ENCODE measurements at regions not wholly inside any gene's neighbourhood (a gene's known extent, or its start where the extent isn't known, plus 50 kb on each side); places are given as distances from the start of the nearest gene placed in this dataset.

GRCh38 chr2:2974982-2975381 lies 402.6 kb downstream of the EIPR1 start:
- FAIRE-seq, result no peak

GRCh38 chr2:2960441-2961133 lies 417.0 kb downstream of the EIPR1 start:
- no peak for FAIRE-seq

- no peak for FAIRE-seq
Observed at GRCh38 chr2:2950403-2950952, 427.1 kb downstream of the EIPR1 start.

GRCh38 chr2:2947406-2947805 lies 430.2 kb downstream of the EIPR1 start:
- no peak for FAIRE-seq

GRCh38 chr2:2942906-2943305 lies 434.7 kb downstream of the EIPR1 start:
- no peak for FAIRE-seq

GRCh38 chr2:2942225-2942624 lies 435.4 kb downstream of the EIPR1 start:
- FAIRE-seq, result no peak

GRCh38 chr2:2941205-2941604 lies 436.4 kb downstream of the EIPR1 start:
- no peak for FAIRE-seq

- FAIRE-seq, result no peak
Observed at GRCh38 chr2:2940702-2941101, 436.9 kb downstream of the EIPR1 start.

GRCh38 chr2:2940061-2940460 lies 437.6 kb downstream of the EIPR1 start:
- no peak for FAIRE-seq

- no peak for FAIRE-seq
Observed at GRCh38 chr2:2939078-2939795, 438.4 kb downstream of the EIPR1 start.

GRCh38 chr2:2938481-2938880 lies 439.1 kb downstream of the EIPR1 start:
- no peak for FAIRE-seq

- FAIRE-seq, result no peak
Observed at GRCh38 chr2:2935445-2936149, 442.0 kb downstream of the EIPR1 start.

- no peak for FAIRE-seq
Observed at GRCh38 chr2:2933426-2933825, 444.2 kb downstream of the EIPR1 start.

- no peak for FAIRE-seq
Observed at GRCh38 chr2:2932692-2933305, 444.8 kb downstream of the EIPR1 start.

- no peak for FAIRE-seq
Observed at GRCh38 chr2:2932189-2932588, 445.4 kb downstream of the EIPR1 start.

- no peak for FAIRE-seq
Observed at GRCh38 chr2:2931318-2932075, 446.1 kb downstream of the EIPR1 start.

- FAIRE-seq, result no peak
Observed at GRCh38 chr2:2930841-2931240, 446.8 kb downstream of the EIPR1 start.

GRCh38 chr2:2926858-2927175 lies 450.8 kb downstream of the EIPR1 start:
- FAIRE-seq, result no peak

GRCh38 chr2:2926009-2926857 lies 451.4 kb downstream of the EIPR1 start:
- no peak for FAIRE-seq

- no peak for FAIRE-seq
Observed at GRCh38 chr2:2922156-2922555, 455.5 kb downstream of the EIPR1 start.

GRCh38 chr2:2921011-2921720 lies 456.5 kb downstream of the EIPR1 start:
- FAIRE-seq, result no peak
